Muscle layer of duodenum (tissue), 2 donors: ENCODE measurements at regions not wholly inside any gene's neighbourhood (a gene's known extent, or its start where the extent isn't known, plus 50 kb on each side); places are given as distances from the start of the nearest gene placed in this dataset.

ENCODE experiments used
- H3K27ac ChIP-seq: one replicate; pipeline ENCODE4 v1.7.0; 2013; ENCODE audit warnings: mild to moderate bottlenecking, low read length
- H3K27me3 ChIP-seq: one replicate; pipeline ENCODE4 v1.7.0; 2013; ENCODE audit warnings: low read depth, mild to moderate bottlenecking, control low read depth, low read length
- H3K36me3 ChIP-seq, 2 donors: one replicate each; pipeline ENCODE4 v1.7.0; 2013; ENCODE audit warnings: low read length in 2 of 2, control low read depth in 1 of 2, mild to moderate bottlenecking in 1 of 2; ENCODE audit not compliant: insufficient read depth in 2 of 2, control insufficient read depth in 1 of 2
- H3K4me1 ChIP-seq, 2 donors: one replicate each; pipeline ENCODE4 v1.7.0; 2013; ENCODE audit warnings: low read length in 2 of 2, mild to moderate bottlenecking in 2 of 2, control low read depth in 1 of 2, moderate library complexity in 1 of 2; ENCODE audit not compliant: insufficient read depth in 2 of 2, control insufficient read depth in 1 of 2
- H3K4me3 ChIP-seq, 2 donors: one replicate each; pipeline ENCODE4 v1.7.0; 2013; ENCODE audit warnings: low read length in 2 of 2, low read depth in 1 of 2, mild to moderate bottlenecking in 1 of 2
- H3K9me3 ChIP-seq, 2 donors: one replicate each; pipeline ENCODE4 v1.7.0; 2013; ENCODE audit warnings: low read length in 2 of 2, control low read depth in 1 of 2, mild to moderate bottlenecking in 1 of 2; ENCODE audit not compliant: control insufficient read depth in 1 of 2
- donor health status: healthy.

- Histone ChIP-seq H3K27me3 (peaks cover 5% of the 10 kb centered on the region), H3K4me1 (no peaks in the 10 kb centered on the region)
Observed at GRCh38 chr16:73286346-73287267, 238.7 kb upstream of the ZFHX3 start.

GRCh38 chr16:73285436-73286201 is 237.7 kb upstream of the ZFHX3 start:
- Histone ChIP-seq H3K27me3 (peaks cover 5% of the 10 kb centered on the region), H3K27ac (no peak overlapping the region), H3K4me3 (no peak overlapping the region), H3K4me1 (no peaks in the 10 kb centered on the region), H3K36me3 (no peaks in the 10 kb centered on the region), H3K9me3 (no peaks in the 10 kb centered on the region)

More at GRCh38 chr16:73286346-73287267, 238.7 kb upstream of the ZFHX3 start:
- Histone ChIP-seq H3K27ac (no peak overlapping the region), H3K36me3 (no peaks in the 10 kb centered on the region), H3K4me3 (no peak overlapping the region), H3K9me3 (no peaks in the 10 kb centered on the region)

- Histone ChIP-seq H3K27me3 (no peaks in the 10 kb centered on the region), H3K4me1 (no peaks in the 10 kb centered on the region), H3K36me3 (no peaks in the 10 kb centered on the region), H3K9me3 (no peaks in the 10 kb centered on the region), H3K27ac (no peak overlapping the region), H3K4me3 (no peak overlapping the region)
Observed at GRCh38 chr16:73280388-73280787, 232.5 kb upstream of the ZFHX3 start.

GRCh38 chr16:73279451-73279850 is 231.5 kb upstream of the ZFHX3 start:
- no peaks in the 10 kb centered on the region for H3K36me3 ChIP-seq
- no peaks in the 10 kb centered on the region for H3K9me3 ChIP-seq
- no peak overlapping the region for H3K4me3 ChIP-seq
- H3K27ac ChIP-seq: no peak overlapping the region
- no peaks in the 10 kb centered on the region for H3K27me3 ChIP-seq
- H3K4me1 ChIP-seq: no peaks in the 10 kb centered on the region

- Histone ChIP-seq H3K4me3 (no peak overlapping the region), H3K27me3 (no peaks in the 10 kb centered on the region), H3K27ac (no peak overlapping the region), H3K4me1 (no peaks in the 10 kb centered on the region), H3K36me3 (no peaks in the 10 kb centered on the region), H3K9me3 (no peaks in the 10 kb centered on the region)
Observed at GRCh38 chr16:73277071-73277470, 229.1 kb upstream of the ZFHX3 start.

- H3K4me1 ChIP-seq: no peaks in the 10 kb centered on the region
- no peaks in the 10 kb centered on the region for H3K9me3 ChIP-seq
- no peak overlapping the region for H3K27ac ChIP-seq
- H3K36me3 ChIP-seq: no peaks in the 10 kb centered on the region
- H3K27me3 ChIP-seq: no peaks in the 10 kb centered on the region
- no peak overlapping the region for H3K4me3 ChIP-seq
Observed at GRCh38 chr16:73275448-73275847, 227.5 kb upstream of the ZFHX3 start.

- Histone ChIP-seq H3K4me1 (no peaks in the 10 kb centered on the region), H3K27me3 (no peaks in the 10 kb centered on the region), H3K9me3 (no peaks in the 10 kb centered on the region), H3K27ac (no peak overlapping the region), H3K4me3 (no peak overlapping the region), H3K36me3 (no peaks in the 10 kb centered on the region)
Observed at GRCh38 chr16:73275024-73275423, 227.1 kb upstream of the ZFHX3 start.

GRCh38 chr16:73274140-73274539 is 226.2 kb upstream of the ZFHX3 start:
- H3K27ac ChIP-seq: no peak overlapping the region

GRCh38 chr16:73268366-73268993 is 220.6 kb upstream of the ZFHX3 start:
- Histone ChIP-seq H3K27me3 (no peaks in the 10 kb centered on the region), H3K9me3 (no peaks in the 10 kb centered on the region), H3K36me3 (no peaks in the 10 kb centered on the region), H3K4me3 (no peak overlapping the region), H3K27ac (no peak overlapping the region), H3K4me1 (no peaks in the 10 kb centered on the region)

More at GRCh38 chr16:73274140-73274539, 226.2 kb upstream of the ZFHX3 start:
- no peaks in the 10 kb centered on the region for H3K36me3 ChIP-seq
- H3K4me1 ChIP-seq: no peaks in the 10 kb centered on the region
- no peak overlapping the region for H3K4me3 ChIP-seq
- H3K9me3 ChIP-seq: no peaks in the 10 kb centered on the region
- H3K27me3 ChIP-seq: no peaks in the 10 kb centered on the region

GRCh38 chr16:73265935-73266334 is 218.0 kb upstream of the ZFHX3 start:
- no peak overlapping the region for H3K4me3 ChIP-seq
- no peak overlapping the region for H3K27ac ChIP-seq
- no peaks in the 10 kb centered on the region for H3K4me1 ChIP-seq
- no peaks in the 10 kb centered on the region for H3K36me3 ChIP-seq
- H3K9me3 ChIP-seq: no peaks in the 10 kb centered on the region
- H3K27me3 ChIP-seq: no peaks in the 10 kb centered on the region

GRCh38 chr16:73265124-73265837 is 217.4 kb upstream of the ZFHX3 start:
- Histone ChIP-seq H3K4me3 (no peak overlapping the region), H3K9me3 (no peaks in the 10 kb centered on the region), H3K27me3 (no peaks in the 10 kb centered on the region), H3K27ac (no peak overlapping the region), H3K36me3 (no peaks in the 10 kb centered on the region), H3K4me1 (no peaks in the 10 kb centered on the region)
